SH-SY5Y (cell line): ENCODE measurements at regions not wholly inside any gene's neighbourhood (a gene's known extent, or its start where the extent isn't known, plus 50 kb on each side); places are given as distances from the start of the nearest gene placed in this dataset.

Experiments used
- GATA2 ChIP-seq: IDR thresholded peaks from 2 replicates; pipeline ENCODE4 v1.6.1; 2011; ENCODE audit warnings: mild to moderate bottlenecking, low read depth, low read length
- GATA3 ChIP-seq: IDR thresholded peaks from 2 replicates; pipeline ENCODE4 v1.6.1; 2011; ENCODE audit warnings: low read depth, mild to moderate bottlenecking, low read length, moderate library complexity

GRCh38 chr10:32205670-32206069 is 141.3 kb downstream of the EPC1 start:
- TF ChIP-seq GATA3 (no peak), GATA2 (no peak)
